Endothelial cell (in vitro differentiated cells): ENCODE measurements at regions not wholly inside any gene's neighbourhood (a gene's known extent, or its start where the extent isn't known, plus 50 kb on each side); places are given as distances from the start of the nearest gene placed in this dataset.

Experiments
- DNase-seq: peaks from one replicate; pipeline ENCODE4 v3.0.0; 2021; ENCODE audit warnings: low spot score
- H3K27ac Mint-ChIP-seq: one replicate; pipeline ENCODE4 v1.8.0; 2021; ENCODE audit warnings: mixed read lengths, inconsistent platforms; ENCODE audit not compliant: unreplicated experiment
- H3K27me3 Mint-ChIP-seq: one replicate; pipeline ENCODE4 v1.8.0; 2021; ENCODE audit warnings: mild to moderate bottlenecking, moderate library complexity, mixed read lengths, inconsistent platforms; ENCODE audit not compliant: unreplicated experiment
- H3K36me3 Mint-ChIP-seq: one replicate; pipeline ENCODE4 v1.8.0; 2021; ENCODE audit warnings: mild to moderate bottlenecking, low read depth, mixed read lengths, inconsistent platforms; ENCODE audit not compliant: unreplicated experiment
- H3K4me1 Mint-ChIP-seq: one replicate; pipeline ENCODE4 v1.8.0; 2021; ENCODE audit warnings: mild to moderate bottlenecking, mixed read lengths, inconsistent platforms; ENCODE audit not compliant: unreplicated experiment
- H3K4me3 Mint-ChIP-seq: one replicate; pipeline ENCODE4 v1.8.0; 2021; ENCODE audit warnings: mild to moderate bottlenecking, mixed read lengths, inconsistent platforms; ENCODE audit not compliant: unreplicated experiment
- H3K9me3 Mint-ChIP-seq: one replicate; pipeline ENCODE4 v1.8.0; 2021; ENCODE audit warnings: mixed read lengths, inconsistent platforms; ENCODE audit not compliant: unreplicated experiment
- CTCF ChIP-seq: fragments of 200-600 bp; sonication (generic); IDR thresholded peaks from one replicate; pipeline ENCODE4 v1.5.0; 2021; ENCODE audit warnings: antibody characterized with exemption; ENCODE audit not compliant: unreplicated experiment

GRCh38 chr4:43357252-43357974 is 464.9 kb downstream of the GRXCR1 start:
- Mint-ChIP-seq H3K4me3 (no peak overlapping the region), H3K27me3 (no peaks in the 10 kb centered on the region), H3K36me3 (no peaks in the 10 kb centered on the region), H3K9me3 (no peaks in the 10 kb centered on the region), H3K27ac (no peak overlapping the region), H3K4me1 (peaks cover 3% of the 10 kb centered on the region)
- DNase-seq = no peak
- TF ChIP-seq CTCF = no peak

- no peak for DNase-seq
- H3K9me3 Mint-ChIP-seq = no peaks in the 10 kb centered on the region
- no peak for TF ChIP-seq CTCF
- H3K36me3 Mint-ChIP-seq = no peaks in the 10 kb centered on the region
- H3K4me1 Mint-ChIP-seq = peaks cover 3% of the 10 kb centered on the region
- H3K4me3 Mint-ChIP-seq = no peak overlapping the region
- H3K27ac Mint-ChIP-seq = no peak overlapping the region
- H3K27me3 Mint-ChIP-seq = no peaks in the 10 kb centered on the region
These were observed 467.8 kb downstream of the GRXCR1 start for GRCh38 chr4:43360296-43360695.

GRCh38 chr4:43362875-43363636 is 470.5 kb downstream of the GRXCR1 start:
- Mint-ChIP-seq H3K27me3 (no peaks in the 10 kb centered on the region), H3K4me3 (no peak overlapping the region), H3K27ac (no peak overlapping the region), H3K36me3 (no peaks in the 10 kb centered on the region), H3K4me1 (peaks cover 3% of the 10 kb centered on the region), H3K9me3 (no peaks in the 10 kb centered on the region)
- TF ChIP-seq CTCF = no peak
- no peak for DNase-seq

- no peak for DNase-seq
- H3K9me3 Mint-ChIP-seq = no peaks in the 10 kb centered on the region
These were observed 476.6 kb downstream of the GRXCR1 start for GRCh38 chr4:43369036-43369594.

More at GRCh38 chr4:43369036-43369594, 476.6 kb downstream of the GRXCR1 start:
- Mint-ChIP-seq H3K27me3 (no peaks in the 10 kb centered on the region), H3K4me3 (no peak overlapping the region), H3K36me3 (no peaks in the 10 kb centered on the region), H3K27ac (no peak overlapping the region), H3K4me1 (no peaks in the 10 kb centered on the region)
- TF ChIP-seq CTCF = no peak
